ENCODE measurements at regions not wholly inside any gene's neighbourhood (a gene's known extent, or its start where the extent isn't known, plus 50 kb on each side); places are given as distances from the start of the nearest gene placed in this dataset.

GRCh38 chr9:18058564-18059442 lies 415.1 kb upstream of the ADAMTSL1 start:
- TF ChIP-seq CTCF (IDR thresholded peaks at IDR 0.05; ENCODE audit: poor library complexity, severe bottlenecking), result no peak
- no peak overlapping the region for H3K4me3 ChIP-seq (ENCODE audit: severe bottlenecking)
- no peaks in the 10 kb centered on the region for H3K27me3 ChIP-seq (ENCODE audit: insufficient read depth, poor library complexity, severe bottlenecking)
- DNase-seq (ENCODE audit: low spot score), result no peak
- no peak for ATAC-seq (ENCODE audit: low read depth)
- H3K9me3 ChIP-seq (ENCODE audit: severe bottlenecking), result no peaks in the 10 kb centered on the region
- H3K27ac ChIP-seq (ENCODE audit: poor library complexity, severe bottlenecking), result no peak overlapping the region
- H3K36me3 ChIP-seq (ENCODE audit: low read depth), result no peaks in the 10 kb centered on the region
- H3K4me1 ChIP-seq (ENCODE audit: insufficient read depth, poor library complexity, severe bottlenecking), result peaks cover 6% of the 10 kb centered on the region

- Histone ChIP-seq H3K9me3 (ENCODE audit: severe bottlenecking) (no peaks in the 10 kb centered on the region), H3K36me3 (ENCODE audit: low read depth) (no peaks in the 10 kb centered on the region), H3K27ac (ENCODE audit: poor library complexity, severe bottlenecking) (no peak overlapping the region), H3K4me3 (ENCODE audit: severe bottlenecking) (no peak overlapping the region), H3K27me3 (ENCODE audit: insufficient read depth, poor library complexity, severe bottlenecking) (no peaks in the 10 kb centered on the region), H3K4me1 (ENCODE audit: insufficient read depth, poor library complexity, severe bottlenecking) (peaks cover 6% of the 10 kb centered on the region)
- ATAC-seq (ENCODE audit: low read depth) (no peak), DNase-seq (ENCODE audit: low spot score) (no peak)
- no peak for TF ChIP-seq CTCF (IDR thresholded peaks at IDR 0.05; ENCODE audit: poor library complexity, severe bottlenecking)
Observed at GRCh38 chr9:18059447-18059846, 414.5 kb upstream of the ADAMTSL1 start.

- Histone ChIP-seq H3K4me3 (ENCODE audit: severe bottlenecking) (no peak overlapping the region), H3K36me3 (ENCODE audit: low read depth) (no peaks in the 10 kb centered on the region), H3K27ac (ENCODE audit: poor library complexity, severe bottlenecking) (no peak overlapping the region), H3K9me3 (ENCODE audit: severe bottlenecking) (no peaks in the 10 kb centered on the region), H3K4me1 (ENCODE audit: insufficient read depth, poor library complexity, severe bottlenecking) (peaks cover 6% of the 10 kb centered on the region), H3K27me3 (ENCODE audit: insufficient read depth, poor library complexity, severe bottlenecking) (no peaks in the 10 kb centered on the region)
- ATAC-seq (ENCODE audit: low read depth), result peak; percentile 33; the same call in 1 of the 3 replicates
- no peak for DNase-seq (ENCODE audit: low spot score)
- peak; percentile 43 for TF ChIP-seq CTCF (IDR thresholded peaks at IDR 0.05; ENCODE audit: poor library complexity, severe bottlenecking)
Observed at GRCh38 chr9:18060269-18060934, 413.6 kb upstream of the ADAMTSL1 start.

GRCh38 chr9:18061332-18061731 lies 412.6 kb upstream of the ADAMTSL1 start:
- Histone ChIP-seq H3K4me1 (ENCODE audit: insufficient read depth, poor library complexity, severe bottlenecking) (peaks cover 6% of the 10 kb centered on the region), H3K27me3 (ENCODE audit: insufficient read depth, poor library complexity, severe bottlenecking) (no peaks in the 10 kb centered on the region), H3K9me3 (ENCODE audit: severe bottlenecking) (no peaks in the 10 kb centered on the region), H3K4me3 (ENCODE audit: severe bottlenecking) (no peak overlapping the region), H3K36me3 (ENCODE audit: low read depth) (no peaks in the 10 kb centered on the region), H3K27ac (ENCODE audit: poor library complexity, severe bottlenecking) (no peak overlapping the region)
- no peak for DNase-seq (ENCODE audit: low spot score)
- TF ChIP-seq CTCF (IDR thresholded peaks at IDR 0.05; ENCODE audit: poor library complexity, severe bottlenecking), result no peak
- ATAC-seq (ENCODE audit: low read depth), result no peak

Measured in RWPE2 (cell line).